ENCODE measurements at regions not wholly inside any gene's neighbourhood (a gene's known extent, or its start where the extent isn't known, plus 50 kb on each side); places are given as distances from the start of the nearest gene placed in this dataset.

DNA sequence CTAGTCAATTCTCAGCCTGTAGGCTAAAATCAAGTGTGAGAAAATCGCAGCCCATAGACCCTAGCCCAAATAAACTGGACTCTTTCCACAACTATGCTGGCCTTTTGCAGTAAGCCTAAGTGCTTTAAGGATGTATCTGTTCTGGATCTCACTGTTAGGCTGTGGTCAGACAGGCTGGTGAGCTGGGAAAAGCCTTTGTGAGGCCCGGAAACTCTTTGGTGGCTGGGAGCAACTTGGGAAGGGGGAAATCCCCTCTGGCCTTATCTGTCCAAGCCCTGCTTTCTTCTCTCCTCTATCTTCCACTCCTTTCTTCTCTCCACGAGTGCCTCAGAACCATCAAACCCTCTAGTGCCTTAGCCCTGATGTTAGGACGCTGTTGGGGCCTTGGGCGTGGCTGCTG lies 135.4 kb downstream of the LACC1 start:
- H3K27ac ChIP-seq, result no peak overlapping the region
- TF ChIP-seq, protein P1, sequence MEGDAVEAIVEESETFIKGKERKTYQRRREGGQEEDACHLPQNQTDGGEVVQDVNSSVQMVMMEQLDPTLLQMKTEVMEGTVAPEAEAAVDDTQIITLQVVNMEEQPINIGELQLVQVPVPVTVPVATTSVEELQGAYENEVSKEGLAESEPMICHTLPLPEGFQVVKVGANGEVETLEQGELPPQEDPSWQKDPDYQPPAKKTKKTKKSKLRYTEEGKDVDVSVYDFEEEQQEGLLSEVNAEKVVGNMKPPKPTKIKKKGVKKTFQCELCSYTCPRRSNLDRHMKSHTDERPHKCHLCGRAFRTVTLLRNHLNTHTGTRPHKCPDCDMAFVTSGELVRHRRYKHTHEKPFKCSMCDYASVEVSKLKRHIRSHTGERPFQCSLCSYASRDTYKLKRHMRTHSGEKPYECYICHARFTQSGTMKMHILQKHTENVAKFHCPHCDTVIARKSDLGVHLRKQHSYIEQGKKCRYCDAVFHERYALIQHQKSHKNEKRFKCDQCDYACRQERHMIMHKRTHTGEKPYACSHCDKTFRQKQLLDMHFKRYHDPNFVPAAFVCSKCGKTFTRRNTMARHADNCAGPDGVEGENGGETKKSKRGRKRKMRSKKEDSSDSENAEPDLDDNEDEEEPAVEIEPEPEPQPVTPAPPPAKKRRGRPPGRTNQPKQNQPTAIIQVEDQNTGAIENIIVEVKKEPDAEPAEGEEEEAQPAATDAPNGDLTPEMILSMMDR (IDR thresholded peaks at IDR 0.05), result no peak
- no peak for TF ChIP-seq ZFX (IDR thresholded peaks at IDR 0.05; ENCODE audit: borderline replicate concordance)

DNA sequence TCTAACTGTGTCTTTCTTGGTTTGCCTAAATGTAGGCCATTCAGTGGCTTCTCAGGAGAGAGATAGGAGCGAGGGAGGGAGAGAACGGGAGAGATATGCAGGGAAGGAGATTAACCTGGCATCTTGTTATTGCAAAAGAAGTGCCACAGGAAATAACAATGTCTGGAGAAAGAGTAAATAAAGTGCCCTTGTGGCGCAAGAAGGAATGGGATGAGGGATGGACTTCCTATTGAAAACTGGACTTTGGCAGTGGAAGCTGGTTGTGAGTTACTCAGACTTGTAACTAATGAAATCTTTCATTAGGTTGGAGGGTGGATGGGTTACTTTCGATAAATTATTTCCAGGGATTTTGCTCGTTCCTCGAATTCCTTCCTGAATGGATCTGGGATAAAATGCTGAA lies 136.1 kb downstream of the LACC1 start:
- H3K27ac ChIP-seq, result no peak overlapping the region
- TF ChIP-seq, protein P1 (IDR thresholded peaks at IDR 0.05), result no peak
- no peak for TF ChIP-seq ZFX (IDR thresholded peaks at IDR 0.05; ENCODE audit: borderline replicate concordance)

DNA sequence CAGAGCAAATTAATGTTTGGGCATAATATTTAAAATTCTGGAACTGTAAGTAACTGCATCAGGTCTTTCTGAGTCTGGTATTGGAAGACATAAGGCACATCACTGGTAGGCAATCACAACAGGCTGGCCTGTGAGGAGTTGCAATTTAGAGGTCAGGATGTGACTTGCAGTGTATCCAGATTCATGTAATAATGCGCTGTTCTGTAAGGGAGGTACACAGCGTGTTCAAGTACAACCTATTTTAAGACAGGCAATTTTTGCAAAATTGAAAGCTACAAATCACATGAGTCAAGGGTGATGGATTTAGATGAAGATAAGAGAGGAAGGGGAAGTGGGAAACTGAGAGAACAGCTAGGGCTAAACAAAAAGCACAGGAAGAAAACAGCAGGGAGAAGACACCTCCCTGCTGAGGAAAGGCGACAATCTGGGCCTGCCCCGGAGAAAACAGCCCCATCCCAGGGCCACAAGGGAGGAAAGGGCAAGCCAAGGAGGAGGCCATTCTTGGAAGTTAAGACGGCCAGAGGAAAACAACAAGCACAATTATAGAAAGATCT lies 138.1 kb downstream of the LACC1 start:
- no peak overlapping the region for H3K27ac ChIP-seq
- TF ChIP-seq ZFX (IDR thresholded peaks at IDR 0.05; ENCODE audit: borderline replicate concordance), result no peak
- TF ChIP-seq, protein P1 (IDR thresholded peaks at IDR 0.05), result no peak

DNA sequence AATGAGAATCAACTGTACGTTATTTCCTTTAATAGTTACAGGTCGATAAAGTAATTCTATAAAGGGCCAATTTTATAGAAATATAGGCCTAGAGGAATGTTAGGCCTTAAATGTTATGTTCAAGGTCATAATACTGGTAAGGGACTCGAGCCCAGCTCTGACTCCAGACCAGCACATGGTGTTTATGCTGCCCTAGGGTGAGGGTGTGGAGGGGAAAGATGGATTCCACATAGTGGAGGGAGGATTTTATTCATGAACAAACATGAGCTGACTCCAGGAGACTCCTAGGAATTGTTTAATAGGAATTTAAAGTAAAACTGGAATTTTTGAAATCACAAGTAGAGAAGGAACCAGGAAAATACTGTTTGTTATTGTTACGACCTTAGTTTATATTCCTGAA lies 139.9 kb downstream of the LACC1 start:
- TF ChIP-seq, protein P1 (IDR thresholded peaks at IDR 0.05), result no peak
- TF ChIP-seq ZFX (IDR thresholded peaks at IDR 0.05; ENCODE audit: borderline replicate concordance), result no peak
- no peak overlapping the region for H3K27ac ChIP-seq

DNA sequence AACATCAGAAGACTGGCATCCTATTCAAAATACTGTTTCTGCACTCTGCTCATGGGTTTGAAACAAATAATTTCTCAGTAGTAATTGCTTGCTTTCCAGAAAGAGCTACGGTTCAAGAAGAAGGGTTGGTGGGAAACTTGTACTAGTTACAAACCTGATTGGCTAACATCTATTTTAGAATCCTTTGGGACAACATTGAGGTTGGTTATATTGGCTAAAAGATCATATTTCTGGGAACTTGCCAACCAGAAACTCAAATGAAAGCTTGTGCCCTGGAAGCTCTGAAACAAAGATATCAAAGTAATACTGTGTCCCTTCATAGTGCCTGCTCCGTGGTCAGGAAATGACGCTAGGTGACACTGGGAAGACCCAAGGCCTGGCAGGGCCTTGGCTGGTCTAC lies 141.7 kb downstream of the LACC1 start:
- TF ChIP-seq, protein P1 (IDR thresholded peaks at IDR 0.05), result no peak
- no peak for TF ChIP-seq ZFX (IDR thresholded peaks at IDR 0.05; ENCODE audit: borderline replicate concordance)
- H3K27ac ChIP-seq, result no peak overlapping the region

DNA sequence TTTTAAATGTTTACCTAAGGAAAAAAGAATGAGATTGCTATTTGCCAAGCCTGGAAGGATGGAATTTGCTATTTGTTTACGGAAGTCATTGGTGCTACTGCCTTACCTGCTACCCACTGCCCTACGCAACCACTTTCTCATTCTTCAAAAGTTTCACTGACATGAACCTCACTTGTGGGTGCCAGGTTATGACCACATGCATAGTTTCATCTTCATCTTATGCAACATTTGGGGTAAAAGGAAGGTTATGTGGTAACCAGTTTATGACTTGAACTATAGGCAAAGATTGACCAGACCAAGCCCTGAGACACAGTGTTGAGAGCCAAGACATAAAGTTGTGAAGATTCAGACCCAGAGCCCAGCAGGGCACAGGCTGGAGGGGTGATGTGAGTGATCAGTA lies 142.5 kb downstream of the LACC1 start:
- no peak for TF ChIP-seq ZFX (IDR thresholded peaks at IDR 0.05; ENCODE audit: borderline replicate concordance)
- TF ChIP-seq, protein P1 (IDR thresholded peaks at IDR 0.05), result no peak
- no peak overlapping the region for H3K27ac ChIP-seq

DNA sequence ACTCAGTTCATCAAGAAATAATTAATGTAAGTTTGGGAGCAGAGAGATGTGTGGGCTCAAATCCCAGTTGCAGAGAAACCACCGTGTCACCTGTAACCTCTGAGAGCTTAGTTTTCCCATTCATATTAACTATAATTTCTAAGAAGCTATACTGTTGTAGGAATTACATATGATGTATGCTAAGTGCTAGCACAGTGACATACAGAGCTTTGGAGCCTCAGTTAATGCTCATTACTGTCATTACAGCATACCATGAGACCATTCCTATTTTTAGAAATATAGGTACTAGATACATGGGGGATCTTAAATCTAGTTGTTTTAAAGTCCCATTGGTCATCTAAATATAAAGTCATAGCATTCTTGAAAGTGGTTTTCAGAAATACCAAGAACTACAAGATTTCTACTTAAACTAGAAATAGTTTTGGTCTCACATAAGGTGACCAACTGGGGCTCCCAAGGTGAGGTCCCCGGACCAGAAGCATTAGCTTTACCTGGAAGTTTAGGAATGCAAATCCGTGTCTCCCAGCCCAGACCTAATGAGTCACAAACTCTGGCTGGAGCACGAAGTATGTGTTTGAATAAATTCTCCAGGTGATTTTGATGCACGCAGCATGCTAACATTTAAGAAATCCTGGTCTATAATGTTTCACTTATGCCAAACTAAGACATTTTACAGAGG lies 144.6 kb downstream of the LACC1 start:
- H3K27ac ChIP-seq, result no peak overlapping the region
- TF ChIP-seq ZFX (IDR thresholded peaks at IDR 0.05; ENCODE audit: borderline replicate concordance), result no peak
- TF ChIP-seq, protein P1 (IDR thresholded peaks at IDR 0.05), result no peak

Data from 22Rv1 (cell line).